GM12892 (cell line): ENCODE measurements at regions not wholly inside any gene's neighbourhood (a gene's known extent, or its start where the extent isn't known, plus 50 kb on each side); places are given as distances from the start of the nearest gene placed in this dataset.

Source experiments
- POLR2A ChIP-seq: IDR thresholded peaks from 2 replicates; pipeline ENCODE4 v1.6.1; 2011; ENCODE audit warnings: low read depth, low read length, control low read depth
- POLR2AphosphoS5 ChIP-seq: IDR thresholded peaks from 2 replicates; pipeline ENCODE4 v1.6.1; 2011; ENCODE audit warnings: low read depth, low read length, control low read depth
- TAF1 ChIP-seq: IDR thresholded peaks from 2 replicates; pipeline ENCODE4 v1.6.1; 2011; ENCODE audit warnings: low read depth, mild to moderate bottlenecking, control low read depth, low read length, borderline replicate concordance

GRCh38 chr2:19106376-19106775 is 252.0 kb downstream of the OSR1 start:
- TF ChIP-seq POLR2A (no peak), TAF1 (no peak), POLR2AphosphoS5 (no peak)
